NCI-H146 treated with DMSO at 0.1 percent for 48 hours (cell line): ENCODE measurements at regions not wholly inside any gene's neighbourhood (a gene's known extent, or its start where the extent isn't known, plus 50 kb on each side); places are given as distances from the start of the nearest gene placed in this dataset.

ENCODE experiments used
- DNase-seq: peaks from one replicate; lab custom pipeline; 2025; ENCODE audit not compliant: unreplicated experiment; lab: John Stamatoyannopoulos, UW

GRCh38 chr3:36248374-36248773, 131.9 kb upstream of the STAC start:
- no peak for DNase-seq

GRCh38 chr3:36250191-36250590, 130.1 kb upstream of the STAC start:
- no peak for DNase-seq

- DNase-seq, result no peak
Measured at GRCh38 chr3:36257158-36257852, 123.0 kb upstream of the STAC start.

- DNase-seq, result no peak
Measured at GRCh38 chr3:36258421-36258820, 121.9 kb upstream of the STAC start.

GRCh38 chr3:36259580-36259979, 120.7 kb upstream of the STAC start:
- DNase-seq, result no peak

- DNase-seq, result no peak
Measured at GRCh38 chr3:36269274-36269673, 111.0 kb upstream of the STAC start.

- no peak for DNase-seq
Measured at GRCh38 chr3:36282766-36283165, 97.5 kb upstream of the STAC start.

GRCh38 chr3:36295296-36295695, 85.0 kb upstream of the STAC start:
- DNase-seq, result no peak

GRCh38 chr3:36297195-36297594, 83.1 kb upstream of the STAC start:
- no peak for DNase-seq

GRCh38 chr3:36298188-36298587, 82.1 kb upstream of the STAC start:
- DNase-seq, result no peak

- no peak for DNase-seq
Measured at GRCh38 chr3:36302158-36302509, 78.2 kb upstream of the STAC start.

- no peak for DNase-seq
Measured at GRCh38 chr3:36302626-36303025, 77.7 kb upstream of the STAC start.

GRCh38 chr3:36303286-36303685, 77.0 kb upstream of the STAC start:
- no peak for DNase-seq

- DNase-seq, result no peak
Measured at GRCh38 chr3:36305929-36306520, 74.3 kb upstream of the STAC start.

GRCh38 chr3:36309092-36309491, 71.2 kb upstream of the STAC start:
- no peak for DNase-seq

GRCh38 chr3:36312351-36312750, 68.0 kb upstream of the STAC start:
- DNase-seq, result no peak

- no peak for DNase-seq
Measured at GRCh38 chr3:36317915-36318314, 62.4 kb upstream of the STAC start.

GRCh38 chr3:36318621-36319200, 61.6 kb upstream of the STAC start:
- DNase-seq, result no peak

GRCh38 chr3:36319680-36320079, 60.6 kb upstream of the STAC start:
- no peak for DNase-seq
